Testis (tissue), 2 donors: ENCODE measurements at regions not wholly inside any gene's neighbourhood (a gene's known extent, or its start where the extent isn't known, plus 50 kb on each side); places are given as distances from the start of the nearest gene placed in this dataset.

Experiments
- CTCF ChIP-seq, 3 experiments: fragments of 450-650 bp in 2 of 3; fragments of 200-600 bp in 1 of 3; sonication (generic) in 1 of 3; IDR thresholded peaks; one replicate each; pipeline ENCODE4 v1.5.1; 2016 to 2019; ENCODE audit warnings: antibody characterized with exemption in 3 of 3, mild to moderate bottlenecking in 2 of 3, moderate library complexity in 1 of 3
- POLR2A ChIP-seq: fragments of 450-650 bp; IDR thresholded peaks from one replicate; pipeline ENCODE4 v1.6.1; 2017; ENCODE audit warnings: antibody characterized with exemption, mild to moderate bottlenecking, moderate library complexity

DNA sequence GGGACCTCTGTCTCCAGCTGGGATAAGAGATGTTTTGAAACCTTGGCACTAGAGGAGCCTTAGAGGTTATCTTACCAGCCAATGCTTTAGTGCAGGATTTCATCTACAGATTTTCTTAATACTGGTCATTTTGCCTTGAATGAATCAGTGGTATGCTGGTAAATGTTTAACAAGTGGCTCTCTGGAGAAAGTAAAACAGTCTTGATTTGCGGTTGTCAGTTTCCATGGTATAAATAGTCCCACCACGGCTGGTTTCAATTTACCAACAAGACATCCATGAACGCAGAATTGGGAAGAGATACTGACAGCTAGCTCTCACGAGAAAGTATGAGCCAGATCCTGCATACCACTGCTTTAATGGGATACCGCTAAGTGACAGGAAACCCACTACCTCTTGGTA lies 56.7 kb upstream of the CXCL14 start:
- TF ChIP-seq CTCF (IDR thresholded peaks at IDR 0.05) = no peak
- no peak for TF ChIP-seq POLR2A
